ENCODE measurements at regions not wholly inside any gene's neighbourhood (a gene's known extent, or its start where the extent isn't known, plus 50 kb on each side); places are given as distances from the start of the nearest gene placed in this dataset.

DNA sequence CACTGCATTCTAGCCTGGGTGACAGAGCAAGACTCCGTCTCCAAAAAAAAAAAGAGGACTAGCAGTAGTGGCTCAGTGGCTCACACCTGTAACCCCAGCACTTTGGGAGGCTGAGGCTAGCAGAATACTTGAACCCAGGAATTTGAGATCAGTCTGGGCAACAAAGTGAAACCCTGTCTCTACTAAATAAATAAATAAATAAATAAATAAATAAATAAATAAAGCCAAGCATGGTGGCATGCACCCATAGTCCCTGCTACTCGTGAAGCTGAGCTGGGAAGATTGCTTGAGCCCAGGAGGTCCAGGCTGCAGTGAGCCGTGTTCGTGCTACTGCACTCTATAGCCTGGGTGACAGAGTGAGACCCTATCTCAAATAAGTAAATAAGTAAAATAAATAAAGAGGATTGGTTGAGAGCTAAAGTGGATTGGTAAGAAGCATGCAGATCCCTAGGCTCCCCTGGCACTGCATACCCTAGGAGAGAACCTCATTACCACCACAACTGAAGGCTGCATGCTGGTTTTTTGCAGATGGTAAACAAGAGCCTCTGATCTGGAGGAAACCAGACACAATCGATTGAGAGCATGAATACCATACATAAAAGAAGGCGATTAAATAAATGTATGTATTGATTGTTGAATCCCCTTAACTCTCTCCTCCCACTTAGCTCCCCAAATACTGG, 163.2 kb downstream of the REEP3 start:
- TF ChIP-seq POLR2A (IDR thresholded peaks at IDR 0.05): no peak
- TF ChIP-seq, protein P1, sequence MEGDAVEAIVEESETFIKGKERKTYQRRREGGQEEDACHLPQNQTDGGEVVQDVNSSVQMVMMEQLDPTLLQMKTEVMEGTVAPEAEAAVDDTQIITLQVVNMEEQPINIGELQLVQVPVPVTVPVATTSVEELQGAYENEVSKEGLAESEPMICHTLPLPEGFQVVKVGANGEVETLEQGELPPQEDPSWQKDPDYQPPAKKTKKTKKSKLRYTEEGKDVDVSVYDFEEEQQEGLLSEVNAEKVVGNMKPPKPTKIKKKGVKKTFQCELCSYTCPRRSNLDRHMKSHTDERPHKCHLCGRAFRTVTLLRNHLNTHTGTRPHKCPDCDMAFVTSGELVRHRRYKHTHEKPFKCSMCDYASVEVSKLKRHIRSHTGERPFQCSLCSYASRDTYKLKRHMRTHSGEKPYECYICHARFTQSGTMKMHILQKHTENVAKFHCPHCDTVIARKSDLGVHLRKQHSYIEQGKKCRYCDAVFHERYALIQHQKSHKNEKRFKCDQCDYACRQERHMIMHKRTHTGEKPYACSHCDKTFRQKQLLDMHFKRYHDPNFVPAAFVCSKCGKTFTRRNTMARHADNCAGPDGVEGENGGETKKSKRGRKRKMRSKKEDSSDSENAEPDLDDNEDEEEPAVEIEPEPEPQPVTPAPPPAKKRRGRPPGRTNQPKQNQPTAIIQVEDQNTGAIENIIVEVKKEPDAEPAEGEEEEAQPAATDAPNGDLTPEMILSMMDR (IDR thresholded peaks at IDR 0.05): no peak

All from Peyer's patch (tissue), 4 donors.